DND-41 (cell line): ENCODE measurements at regions not wholly inside any gene's neighbourhood (a gene's known extent, or its start where the extent isn't known, plus 50 kb on each side); places are given as distances from the start of the nearest gene placed in this dataset.

Source experiments
- ATAC-seq: fragments of 200-7000 bp; cut with Tn5 transposase; 3 replicates; pipeline ENCODE4 v1.9.1; 2021; ENCODE audit warnings: low read depth; ENCODE audit not compliant: insufficient read depth
- DNase-seq: peaks from one replicate; pipeline ENCODE4 v3.0.0-alpha.2; 2020
- H2AFZ ChIP-seq: 2 replicates; pipeline ENCODE4 v1.6.0; 2012; ENCODE audit warnings: low read depth, low read length
- H3K27ac ChIP-seq: 2 replicates; pipeline ENCODE4 v1.5.1; 2012; ENCODE audit warnings: low read length, inconsistent platforms
- H3K27me3 ChIP-seq: fragments of 200-600 bp; sonication (generic); 2 replicates; pipeline ENCODE4 v1.6.0; 2012; ENCODE audit warnings: low read length, mild to moderate bottlenecking, inconsistent platforms; ENCODE audit not compliant: insufficient read depth, poor library complexity
- H3K36me3 ChIP-seq: 2 replicates; pipeline ENCODE4 v1.5.1; 2012; ENCODE audit warnings: low read length, inconsistent platforms; ENCODE audit not compliant: insufficient read depth
- H3K4me1 ChIP-seq: 2 replicates; pipeline ENCODE4 v1.5.1; 2012; ENCODE audit warnings: mild to moderate bottlenecking, low read length; ENCODE audit not compliant: insufficient read depth
- H3K4me2 ChIP-seq: 2 replicates; pipeline ENCODE4 v1.6.0; 2012; ENCODE audit warnings: mild to moderate bottlenecking, moderate library complexity, low read length, inconsistent platforms; ENCODE audit not compliant: insufficient read depth
- H3K4me3 ChIP-seq, 2 experiments: fragments of 200-600 bp in 1 of 2; shearing (Covaris generic) in 1 of 2; 2 replicates each; pipeline ENCODE4 v1.5.1; 2012 to 2016; ENCODE audit warnings: inconsistent platforms in 2 of 2, low read length in 2 of 2, mild to moderate bottlenecking in 2 of 2, low read depth in 1 of 2, moderate library complexity in 1 of 2
- H3K79me2 ChIP-seq: 2 replicates; pipeline ENCODE4 v1.6.0; 2012; ENCODE audit warnings: low read length, inconsistent platforms; ENCODE audit not compliant: insufficient read depth
- H3K9ac ChIP-seq: 2 replicates; pipeline ENCODE4 v1.6.0; 2012; ENCODE audit warnings: low read depth, mild to moderate bottlenecking, inconsistent platforms, low read length, moderate library complexity
- H3K9me3 ChIP-seq: 2 replicates; pipeline ENCODE4 v1.5.1; 2012; ENCODE audit warnings: low read length, moderate library complexity, mild to moderate bottlenecking, inconsistent platforms; ENCODE audit not compliant: insufficient read depth, severe bottlenecking
- H4K20me1 ChIP-seq: 2 replicates; pipeline ENCODE4 v1.6.0; 2012; ENCODE audit warnings: low read length; ENCODE audit not compliant: insufficient read depth
- CTCF ChIP-seq: IDR thresholded peaks from 2 replicates; pipeline ENCODE4 v1.5.1; 2012; ENCODE audit warnings: borderline replicate concordance, low read length, moderate library complexity, mild to moderate bottlenecking; ENCODE audit not compliant: poor library complexity, severe bottlenecking; ENCODE audit errors: extremely low read depth
- EZH2 ChIP-seq: IDR thresholded peaks from 3 replicates; pipeline ENCODE4 v1.6.1; 2012; ENCODE audit warnings: borderline replicate concordance, low read depth, mild to moderate bottlenecking, moderate library complexity, low read length, inconsistent platforms; ENCODE audit not compliant: severe bottlenecking

- Histone ChIP-seq H3K4me1 (no peaks in the 10 kb centered on the region), H3K9ac (no peak overlapping the region), H2AFZ (no peak overlapping the region), H3K36me3 (no peaks in the 10 kb centered on the region), H3K9me3 (no peaks in the 10 kb centered on the region), H3K79me2 (no peaks in the 10 kb centered on the region), H4K20me1 (no peaks in the 10 kb centered on the region), H3K4me2 (no peak overlapping the region), H3K27ac (no peak overlapping the region), H3K27me3 (no peaks in the 10 kb centered on the region), H3K4me3 (no peak overlapping the region)
- DNase-seq (no peak), ATAC-seq (no peak)
- TF ChIP-seq EZH2, result no peak
- no peak for TF ChIP-seq CTCF
These were observed 229.8 kb upstream of the CDH19 start for GRCh38 chr18:66833646-66834045.

- no peak for DNase-seq
- Histone ChIP-seq H2AFZ (no peak overlapping the region), H3K9ac (no peak overlapping the region), H3K27me3 (no peaks in the 10 kb centered on the region), H3K36me3 (no peaks in the 10 kb centered on the region), H3K4me3 (no peak overlapping the region), H3K79me2 (no peaks in the 10 kb centered on the region), H4K20me1 (no peaks in the 10 kb centered on the region), H3K27ac (no peak overlapping the region), H3K4me2 (no peak overlapping the region), H3K9me3 (no peaks in the 10 kb centered on the region), H3K4me1 (no peaks in the 10 kb centered on the region)
- TF ChIP-seq EZH2, result no peak
- TF ChIP-seq CTCF, result no peak
- ATAC-seq, result no peak
These were observed 222.3 kb upstream of the CDH19 start for GRCh38 chr18:66826211-66826610.

- no peak overlapping the region for H3K4me3 ChIP-seq
These were observed 221.5 kb upstream of the CDH19 start for GRCh38 chr18:66825347-66825746.

More at GRCh38 chr18:66825347-66825746, 221.5 kb upstream of the CDH19 start:
- Histone ChIP-seq H3K27ac (no peak overlapping the region), H3K27me3 (no peaks in the 10 kb centered on the region), H4K20me1 (no peaks in the 10 kb centered on the region), H3K79me2 (no peaks in the 10 kb centered on the region), H3K9me3 (no peaks in the 10 kb centered on the region), H2AFZ (no peak overlapping the region), H3K4me2 (no peak overlapping the region), H3K9ac (no peak overlapping the region), H3K36me3 (no peaks in the 10 kb centered on the region), H3K4me1 (no peaks in the 10 kb centered on the region)
- no peak for ATAC-seq
- TF ChIP-seq CTCF (no peak), EZH2 (no peak)
- DNase-seq, result no peak
